Brain pericyte (primary cell): ENCODE measurements at regions not wholly inside any gene's neighbourhood (a gene's known extent, or its start where the extent isn't known, plus 50 kb on each side); places are given as distances from the start of the nearest gene placed in this dataset.

Experiments used
- DNase-seq: peaks from one replicate; pipeline ENCODE4 v3.0.0-alpha.2; 2012; ENCODE audit warnings: low read depth, low spot score

GRCh38 chr13:88585861-88586260 is 914.7 kb downstream of the SLITRK5 start:
- no peak for DNase-seq

DNA sequence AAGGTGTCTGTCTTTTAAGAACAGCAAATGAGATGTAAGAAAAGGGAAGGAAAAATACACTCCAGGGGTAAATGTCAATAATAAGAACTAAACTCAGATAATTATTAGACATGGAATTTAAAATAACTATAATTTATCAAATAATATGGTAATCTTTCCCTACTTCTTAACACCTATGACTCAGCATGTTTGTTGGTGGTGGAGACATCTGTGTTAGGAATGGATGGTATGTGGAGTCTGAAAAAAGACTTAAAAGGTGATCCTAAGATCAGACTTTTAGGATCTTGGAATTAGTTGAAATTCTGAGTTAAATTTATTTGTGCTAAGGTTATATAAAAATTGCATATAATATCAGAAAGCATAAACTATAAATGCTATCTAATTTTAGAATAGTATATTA is 915.1 kb downstream of the SLITRK5 start:
- DNase-seq: no peak

- DNase-seq: no peak
Measured at GRCh38 chr13:88590574-88590973, 919.4 kb downstream of the SLITRK5 start.

GRCh38 chr13:88592105-88592504 is 920.9 kb downstream of the SLITRK5 start:
- no peak for DNase-seq

GRCh38 chr13:88601949-88602348 is 930.8 kb downstream of the SLITRK5 start:
- no peak for DNase-seq

DNA sequence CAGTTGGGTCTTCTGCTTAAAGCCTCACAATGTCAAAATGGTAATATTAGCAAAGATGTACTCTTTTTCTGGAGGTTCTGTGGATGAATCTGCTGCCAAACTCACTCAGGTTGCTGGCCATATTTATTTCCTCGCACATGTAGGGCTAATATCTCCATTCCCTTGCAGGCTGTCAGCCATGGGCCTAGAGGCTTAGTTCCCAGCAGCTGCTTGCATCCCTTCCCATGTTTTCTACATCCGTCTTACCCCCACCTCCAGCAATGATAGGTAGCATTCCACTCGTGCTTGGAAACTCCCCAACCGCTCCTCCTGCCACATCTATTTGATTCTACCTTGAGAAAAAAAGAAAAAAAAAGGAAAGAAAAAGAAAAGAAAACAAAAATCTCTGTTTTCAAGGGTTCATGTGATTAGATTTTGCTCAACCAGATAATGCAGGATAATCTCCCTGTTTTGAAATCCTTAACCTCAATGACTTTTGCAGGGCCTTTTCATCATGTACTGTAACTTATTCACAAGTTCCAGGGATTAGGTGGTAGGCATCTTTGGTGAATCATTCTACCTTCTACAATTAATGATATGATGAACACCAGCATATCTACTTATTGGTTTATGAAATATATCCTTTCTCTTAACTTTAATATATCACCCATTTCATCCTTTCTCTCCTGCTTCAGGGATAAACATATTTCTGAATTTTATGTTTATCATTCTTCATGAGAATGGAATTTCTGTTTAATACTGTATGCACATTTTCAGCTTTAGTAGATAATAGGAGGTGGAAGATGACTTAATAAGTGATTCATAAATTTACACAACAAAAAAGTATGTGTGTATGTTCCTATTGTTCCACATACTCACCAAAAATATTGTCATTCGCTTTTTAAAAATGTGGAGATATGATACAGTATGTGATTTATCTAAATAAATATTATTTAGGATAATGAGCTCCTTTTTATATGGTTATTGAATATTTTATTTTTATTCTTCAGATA is 931.9 kb downstream of the SLITRK5 start:
- no peak for DNase-seq

- DNase-seq: no peak
Measured at GRCh38 chr13:88617176-88617575, 946.0 kb downstream of the SLITRK5 start.

- no peak for DNase-seq
Measured at GRCh38 chr13:88622362-88622973, 951.3 kb downstream of the SLITRK5 start.

DNA sequence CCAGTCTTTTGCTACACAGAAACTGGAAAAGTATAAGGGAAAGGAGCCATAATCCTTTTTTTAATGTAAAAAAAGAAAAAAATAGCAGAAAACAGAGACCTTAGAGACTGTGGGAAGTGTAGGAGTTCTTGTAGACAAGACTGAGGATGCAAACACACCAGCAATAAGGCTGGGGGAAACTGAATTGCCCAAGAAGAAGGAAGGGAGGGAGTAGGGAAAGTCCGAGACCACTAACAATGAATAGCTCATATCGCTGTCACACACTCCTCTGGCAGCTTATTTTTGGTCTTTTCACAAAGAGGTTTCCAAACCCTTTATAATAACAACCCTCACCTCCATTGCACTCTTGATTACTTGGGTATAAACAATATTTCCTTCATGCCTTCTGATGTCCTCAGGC is 952.0 kb downstream of the SLITRK5 start:
- no peak for DNase-seq

- DNase-seq: no peak
Measured at GRCh38 chr13:88627071-88627470, 955.9 kb downstream of the SLITRK5 start.

DNA sequence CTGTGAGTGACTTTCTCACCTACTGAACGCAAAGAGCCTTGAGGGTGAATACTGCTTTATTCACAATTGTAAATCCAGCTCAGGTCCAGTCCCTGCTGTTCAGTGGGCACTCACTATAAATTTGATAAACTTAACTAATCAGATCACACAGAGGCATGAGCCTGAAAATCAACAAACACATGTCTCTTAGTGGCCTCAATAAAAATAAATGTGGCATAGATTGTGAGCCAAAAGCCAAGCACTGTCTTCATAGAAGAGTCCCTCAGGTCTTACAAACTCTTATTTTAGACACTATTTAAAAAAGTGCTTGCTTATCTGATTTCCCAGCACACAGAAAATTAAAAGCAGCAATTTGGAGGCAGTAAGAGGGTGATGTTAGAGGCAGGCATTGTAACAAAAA is 957.7 kb downstream of the SLITRK5 start:
- no peak for DNase-seq

DNA sequence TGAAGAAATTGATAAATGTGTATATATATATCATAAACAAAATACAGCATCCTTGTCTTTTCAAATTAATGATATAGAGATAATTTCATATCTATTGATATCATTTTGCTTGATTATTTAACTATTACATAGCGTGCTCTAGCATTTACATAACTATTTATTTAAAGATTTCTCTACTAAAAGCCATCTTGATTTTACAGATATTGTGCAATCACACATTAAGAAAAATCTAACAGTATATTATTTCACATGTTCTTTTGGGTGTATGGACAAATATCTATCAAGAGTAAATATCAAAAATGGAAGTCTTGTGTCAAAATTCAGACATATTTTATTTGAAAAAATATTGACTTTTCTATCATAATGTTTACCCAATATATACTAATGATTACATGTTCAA is 966.8 kb downstream of the SLITRK5 start:
- no peak for DNase-seq

GRCh38 chr13:88643233-88643632 is 972.1 kb downstream of the SLITRK5 start:
- no peak for DNase-seq

GRCh38 chr13:88648598-88649373 is 977.6 kb downstream of the SLITRK5 start:
- DNase-seq: no peak

DNA sequence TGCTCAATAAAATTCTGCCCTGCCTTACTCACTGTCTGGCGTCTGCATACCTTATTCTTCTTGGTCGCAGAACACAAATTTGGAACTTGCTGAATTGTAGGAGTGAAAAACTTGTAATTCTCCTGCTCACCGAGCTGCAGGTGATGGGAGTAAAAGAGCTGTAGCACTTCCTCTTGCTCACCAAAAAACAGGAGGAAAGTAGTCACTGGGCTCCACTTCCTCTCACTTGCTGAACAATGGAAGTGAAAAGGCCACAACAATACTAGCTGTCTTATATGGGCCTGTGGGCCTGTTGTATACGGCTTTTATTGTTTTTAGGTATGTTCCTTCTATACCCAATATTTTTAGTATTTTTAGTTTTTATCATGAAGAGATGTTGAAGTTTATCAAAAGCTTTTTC is 978.7 kb downstream of the SLITRK5 start:
- no peak for DNase-seq

GRCh38 chr13:88651531-88651930 is 980.4 kb downstream of the SLITRK5 start:
- DNase-seq: no peak

DNA sequence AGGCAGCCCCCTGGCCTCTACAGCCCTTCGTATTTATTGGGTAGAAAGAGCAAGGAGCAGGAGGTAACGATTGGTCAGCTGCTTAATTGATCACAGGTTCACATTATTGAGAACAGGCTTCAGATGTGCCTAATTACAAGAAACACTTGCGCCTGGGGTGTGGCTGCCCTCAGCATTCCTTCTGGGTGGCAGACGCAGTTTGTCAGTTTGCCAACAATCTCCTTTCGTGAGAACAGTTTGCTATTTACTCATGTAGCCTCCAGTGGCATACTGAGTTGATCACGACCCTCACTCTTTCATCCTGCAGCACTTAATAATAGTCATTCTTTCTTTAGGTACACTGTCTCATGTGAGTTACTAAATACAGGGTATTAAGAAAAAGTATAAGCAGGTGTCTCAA is 985.6 kb downstream of the SLITRK5 start:
- no peak for DNase-seq

- no peak for DNase-seq
Measured at GRCh38 chr13:88670509-88670908, 999.3 kb downstream of the SLITRK5 start.

DNA sequence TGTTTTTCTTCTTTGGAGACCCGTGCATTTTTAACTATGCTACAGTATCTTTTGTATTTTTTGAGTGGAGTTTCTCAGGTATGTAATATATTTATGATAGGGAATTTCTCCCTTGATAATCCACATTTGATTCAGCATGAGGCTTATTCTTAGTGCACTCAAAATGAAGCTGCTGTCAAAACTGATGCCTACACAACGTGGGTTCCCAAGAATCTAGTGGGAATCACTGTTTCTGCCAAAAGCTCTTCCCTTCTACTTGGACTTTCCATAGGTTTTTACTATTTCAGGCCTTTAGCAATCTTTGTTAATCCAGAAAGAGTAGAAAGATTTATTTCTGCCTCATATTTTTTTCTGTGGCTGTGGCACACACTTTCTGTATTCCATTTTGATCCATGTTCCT is 1003.7 kb downstream of the SLITRK5 start:
- no peak for DNase-seq

- DNase-seq: no peak
Measured at GRCh38 chr13:88675347-88675996, 1004.3 kb downstream of the SLITRK5 start.

DNA sequence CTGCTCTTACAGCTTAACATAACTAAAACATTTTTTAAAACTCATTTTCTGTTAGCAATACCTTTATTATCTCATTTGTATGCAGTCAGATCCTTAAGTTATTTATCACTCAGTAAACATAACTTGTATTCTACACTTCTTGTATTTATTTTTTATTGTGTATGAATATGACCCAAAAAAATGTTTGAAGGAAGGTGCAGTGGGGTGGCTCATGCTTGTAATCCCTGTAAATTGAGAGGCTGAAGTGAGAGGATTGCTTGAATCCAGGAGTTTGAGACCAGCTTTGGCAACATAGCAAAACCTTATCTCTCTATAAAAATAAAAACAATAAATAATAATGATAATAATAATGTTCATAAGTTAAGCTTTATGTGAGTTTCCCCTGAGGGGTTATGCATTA is 1004.8 kb downstream of the SLITRK5 start:
- no peak for DNase-seq

DNA sequence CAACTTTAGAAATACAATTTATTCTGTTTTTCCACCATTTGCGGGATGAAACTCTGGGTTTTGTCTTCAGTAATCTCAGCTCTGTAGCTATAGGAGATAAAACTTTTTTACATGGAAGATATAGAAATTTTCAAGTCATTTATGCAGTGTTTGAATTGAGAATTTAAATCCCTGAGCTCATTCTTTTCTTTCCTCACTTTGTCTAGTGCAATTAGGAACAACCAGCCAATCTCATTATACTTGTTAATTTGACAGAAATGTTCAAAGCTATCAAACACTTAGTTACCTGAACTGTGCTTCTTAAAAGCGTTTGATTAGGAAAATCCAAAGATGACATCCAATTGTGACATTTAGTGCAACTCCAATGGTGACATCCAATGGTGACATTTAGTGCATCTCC is 1014.3 kb downstream of the SLITRK5 start:
- no peak for DNase-seq
